H1 (cell line): ENCODE measurements at regions not wholly inside any gene's neighbourhood (a gene's known extent, or its start where the extent isn't known, plus 50 kb on each side); places are given as distances from the start of the nearest gene placed in this dataset.

ENCODE experiments used
- ATF3 ChIP-seq: IDR thresholded peaks from 2 replicates; pipeline ENCODE4 v1.6.1; 2011; ENCODE audit warnings: low read depth, mild to moderate bottlenecking, low read length; ENCODE audit not compliant: insufficient read depth
- CBX5 ChIP-seq: fragments of 300-800, 300-1000 bp; sonication (generic); IDR thresholded peaks from 2 replicates; pipeline ENCODE4 v1.7.1; 2016; ENCODE audit warnings: antibody characterized with exemption, low read length, low read depth
- CHD2 ChIP-seq: IDR thresholded peaks from 2 replicates; pipeline ENCODE4 v1.6.1; 2012; ENCODE audit warnings: low read length, improper control_type of control experiment
- CREB1 ChIP-seq: IDR thresholded peaks from 2 replicates; pipeline ENCODE4 v1.6.1; 2012; ENCODE audit warnings: inconsistent platforms
- CTCF ChIP-seq, 3 experiments: IDR thresholded peaks; 1 replicate in 2 of 3; 2 replicates in 1 of 3; pipeline versions ENCODE4 v1.5.1 to v1.6.1; 2011; ENCODE audit warnings: low read length in 3 of 3, mild to moderate bottlenecking in 3 of 3, inconsistent platforms in 2 of 3, low read depth in 1 of 3, moderate library complexity in 1 of 3; ENCODE audit not compliant: insufficient read depth in 1 of 3; ENCODE audit errors: control extremely low read depth in 1 of 3
- EP300 ChIP-seq, 2 experiments: IDR thresholded peaks; 1 replicate in 1 of 2; 2 replicates in 1 of 2; pipeline ENCODE4 v1.6.1; 2011 to 2012; ENCODE audit warnings: low read depth in 2 of 2, low read length in 2 of 2, mild to moderate bottlenecking in 2 of 2, borderline replicate concordance in 1 of 2, inconsistent platforms in 1 of 2, moderate library complexity in 1 of 2
- EZH2 ChIP-seq: fragments of 200-600 bp; sonication (generic); IDR thresholded peaks from 2 replicates; pipeline ENCODE4 v1.7.1; 2012; ENCODE audit warnings: low read depth, mild to moderate bottlenecking, moderate library complexity, low read length, inconsistent platforms; ENCODE audit not compliant: severe bottlenecking
- JUN ChIP-seq: IDR thresholded peaks from 2 replicates; pipeline ENCODE4 v1.6.1; 2011; ENCODE audit warnings: low read depth, mild to moderate bottlenecking, improper control_type of control experiment, low read length
- MAX ChIP-seq: IDR thresholded peaks from 2 replicates; pipeline ENCODE4 v1.6.1; 2012; ENCODE audit warnings: inconsistent platforms
- POLR2A ChIP-seq, 2 experiments: IDR thresholded peaks; 1 replicate in 1 of 2; 2 replicates in 1 of 2; pipeline ENCODE4 v1.6.1; 2011; ENCODE audit warnings: low read depth in 2 of 2, low read length in 2 of 2, mild to moderate bottlenecking in 2 of 2; ENCODE audit errors: control extremely low read depth in 1 of 2
- POLR2AphosphoS5 ChIP-seq: IDR thresholded peaks from 2 replicates; pipeline ENCODE4 v1.6.1; 2011; ENCODE audit warnings: low read depth, low read length
- SP1 ChIP-seq: IDR thresholded peaks from 2 replicates; pipeline ENCODE4 v1.6.1; 2011; ENCODE audit warnings: low read depth, low read length
- TAF1 ChIP-seq: IDR thresholded peaks from 2 replicates; pipeline ENCODE4 v1.6.1; 2011; ENCODE audit warnings: mild to moderate bottlenecking, low read depth, low read length
- YY1 ChIP-seq: IDR thresholded peaks from 2 replicates; pipeline ENCODE4 v1.6.1; 2011; ENCODE audit warnings: low read depth, mild to moderate bottlenecking, low read length

- TF ChIP-seq CBX5 (no peak), MAX (no peak), CTCF (IDR thresholded peaks at IDR 0.05; ENCODE audit: control extremely low read depth in 1 of 3, insufficient read depth in 1 of 3, low read depth in 1 of 3, low read length in 3 of 3) (no peak), POLR2A (IDR thresholded peaks at IDR 0.05; ENCODE audit: control extremely low read depth in 1 of 2, low read depth in 2 of 2, low read length in 2 of 2) (no peak), EZH2 (no peak), CREB1 (no peak), YY1 (no peak), TAF1 (no peak), JUN (no peak), SP1 (no peak), CHD2 (no peak), ATF3 (no peak), POLR2AphosphoS5 (no peak), EP300 (IDR thresholded peaks at IDR 0.05; ENCODE audit: borderline replicate concordance in 1 of 2, low read depth in 2 of 2, low read length in 2 of 2) (no peak)
Measured at GRCh38 chr1:208347191-208347590, 103.0 kb upstream of the PLXNA2 start.
